IMR-90 (cell line): ENCODE measurements at regions not wholly inside any gene's neighbourhood (a gene's known extent, or its start where the extent isn't known, plus 50 kb on each side); places are given as distances from the start of the nearest gene placed in this dataset.
"Not testable (repeated sequence)": the region's sequence is repeated elsewhere in the genome, so short reads cannot be mapped to it uniquely, and the experiment has no call there.

Experiments
- ATAC-seq: fragments of 200-7000 bp; cut with Tn5 transposase; 2 replicates; pipeline ENCODE4 v1.9.1; 2020; ENCODE audit warnings: low read depth, mild to moderate bottlenecking, moderate library complexity
- BruUV-seq: library from RNA; stranded (reverse); fragments of 400-500 nt; replicated peaks from 2 replicates; lab custom pipeline; 2021; lab: Mats Ljungman, UMichigan
- CTCF ChIA-PET: fragments of 300-600 bp; formaldehyde crosslinking; extraction: SDS; loops from one replicate; lab custom pipeline; 2021; ENCODE audit warnings: antibody characterized with exemption; lab: Yijun Ruan, JAX
- POLR2A ChIA-PET: fragments of 300-600 bp; sonication (Branson Sonifier 250); formaldehyde crosslinking; loops from one replicate; lab custom pipeline; 2022; ENCODE audit warnings: antibody characterized with exemption; ENCODE audit not compliant: unreplicated experiment; lab: Charles Lee
- DNase-seq: peaks from one replicate; pipeline ENCODE4 v3.0.0; 2013
- H2AFZ ChIP-seq: replicated peaks from 2 replicates; pipeline ENCODE3; 2013; ENCODE audit warnings: low read length, mild to moderate bottlenecking; ENCODE audit not compliant: poor library complexity
- H2AK5ac ChIP-seq: 2 replicates; pipeline ENCODE4 v1.6.1; 2013; ENCODE audit warnings: low read depth, low read length, inconsistent platforms
- H2AK9ac ChIP-seq: replicated peaks from 2 replicates; pipeline ENCODE3; 2013; ENCODE audit warnings: mild to moderate bottlenecking, low read depth, low read length, moderate library complexity; ENCODE audit not compliant: poor library complexity
- H2BK120ac ChIP-seq: 2 replicates; pipeline ENCODE4 v1.6.1; 2013; ENCODE audit warnings: low read depth, low read length, inconsistent platforms
- H2BK15ac ChIP-seq: 3 replicates; pipeline ENCODE4 v1.6.1; 2013; ENCODE audit warnings: low read depth, low read length, inconsistent platforms
- H2BK20ac ChIP-seq: 2 replicates; pipeline ENCODE4 v1.6.1; 2013; ENCODE audit warnings: low read depth, mild to moderate bottlenecking, inconsistent platforms, low read length, moderate library complexity
- H2BK5ac ChIP-seq: 2 replicates; pipeline ENCODE4 v1.6.1; 2013; ENCODE audit warnings: mild to moderate bottlenecking, low read depth, low read length, inconsistent platforms; ENCODE audit not compliant: poor library complexity, severe bottlenecking
- H3K14ac ChIP-seq: replicated peaks from 2 replicates; pipeline ENCODE4 v1.6.1; 2013; ENCODE audit warnings: low read depth, low read length, inconsistent platforms
- H3K18ac ChIP-seq: 2 replicates; pipeline ENCODE4 v1.6.1; 2013; ENCODE audit warnings: low read depth, low read length, control low read depth
- H3K23ac ChIP-seq: 2 replicates; pipeline ENCODE4 v1.6.1; 2013; ENCODE audit warnings: low read depth, low read length, inconsistent platforms
- H3K27ac ChIP-seq: 2 replicates; pipeline ENCODE4 v1.5.1; 2013; ENCODE audit warnings: mild to moderate bottlenecking, control low read depth, low read length; ENCODE audit not compliant: insufficient read depth
- H3K27me3 ChIP-seq: 2 replicates; pipeline ENCODE4 v1.6.1; 2013; ENCODE audit warnings: low read length; ENCODE audit not compliant: control insufficient read depth, insufficient read depth
- H3K36me3 ChIP-seq: 2 replicates; pipeline ENCODE4 v1.6.1; 2013; ENCODE audit warnings: low read length, mixed read lengths; ENCODE audit not compliant: control insufficient read depth, insufficient read depth
- H3K4ac ChIP-seq: 2 replicates; pipeline ENCODE4 v1.6.1; 2013; ENCODE audit warnings: low read depth, low read length, inconsistent platforms
- H3K4me1 ChIP-seq: 2 replicates; pipeline ENCODE4 v1.6.1; 2013; ENCODE audit warnings: low read length, mixed read lengths; ENCODE audit not compliant: control insufficient read depth, insufficient read depth
- H3K4me2 ChIP-seq: 2 replicates; pipeline ENCODE4 v1.6.1; 2013; ENCODE audit warnings: low read depth, mild to moderate bottlenecking, control low read depth, low read length, moderate library complexity
- H3K4me3 ChIP-seq: 2 replicates; pipeline ENCODE4 v1.5.1; 2013; ENCODE audit warnings: low read depth, mild to moderate bottlenecking, control low read depth, low read length, moderate library complexity; ENCODE audit not compliant: insufficient read depth
- H3K56ac ChIP-seq: 2 replicates; pipeline ENCODE4 v1.6.1; 2013; ENCODE audit warnings: low read length, inconsistent platforms; ENCODE audit not compliant: insufficient read depth; ENCODE audit errors: extremely low read depth
- H3K79me1 ChIP-seq, 2 experiments: 2 replicates each; pipeline ENCODE4 v1.6.1; 2013; ENCODE audit warnings: low read length in 2 of 2, inconsistent platforms in 1 of 2, low read depth in 1 of 2
- H3K9ac ChIP-seq: 2 replicates; pipeline ENCODE4 v1.6.1; 2013; ENCODE audit warnings: low read depth, low read length, control low read depth
- H3K9me1 ChIP-seq: 2 replicates; pipeline ENCODE4 v1.6.1; 2013; ENCODE audit warnings: low read length, inconsistent platforms; ENCODE audit not compliant: insufficient read depth
- H3K9me3 ChIP-seq: 2 replicates; pipeline ENCODE4 v1.6.1; 2013; ENCODE audit warnings: low read length; ENCODE audit not compliant: control insufficient read depth, insufficient read depth
- H4K20me1 ChIP-seq: 2 replicates; pipeline ENCODE4 v1.6.1; 2013; ENCODE audit warnings: low read length, inconsistent platforms; ENCODE audit not compliant: insufficient read depth
- H4K5ac ChIP-seq: 2 replicates; pipeline ENCODE4 v1.6.1; 2013; ENCODE audit warnings: mild to moderate bottlenecking, low read depth, low read length, control low read depth
- H4K8ac ChIP-seq, 2 experiments: 2 replicates each; pipeline ENCODE4 v1.6.1; 2013; ENCODE audit warnings: low read depth in 2 of 2, low read length in 2 of 2, control low read depth in 1 of 2, inconsistent platforms in 1 of 2
- H4K91ac ChIP-seq: 2 replicates; pipeline ENCODE4 v1.6.1; 2013; ENCODE audit warnings: low read depth, low read length, inconsistent platforms; ENCODE audit not compliant: insufficient read depth
- WGBS, 2 experiments: methylation state at CpG; one replicate each; pipeline versions ENCODE4 v1.1.5 to v1.1.7; 2013; ENCODE audit warnings: missing lambda C conversion rate in 2 of 2; ENCODE audit not compliant: insufficient read length in 1 of 2; ENCODE audit errors: extremely low coverage in 2 of 2; 5-methylcytosine and 5-hydroxymethylcytosine counted together
- dilution Hi-C: fragments of 300-500 bp; cut with HindIII; formaldehyde crosslinking; loops from one replicate; pipeline ENCODE4 v1.14.3; 2018; ENCODE audit warnings: low sequenced_read_pairs; ENCODE audit not compliant: unreplicated experiment
- in situ Hi-C: fragments of 300-500 bp; cut with MboI; formaldehyde crosslinking; loops from 3 replicates; pipeline ENCODE4 v1.14.3; 2019; ENCODE audit warnings: low sequenced_read_pairs, inconsistent platforms, mixed read lengths
- intact Hi-C: fragments of 100-400 bp; cut with micrococcal nuclease; formaldehyde crosslinking; loops from 2 replicates; pipeline ENCODE4 v1.10.0; 2022

- H4K20me1 ChIP-seq, H3K4me3 ChIP-seq, H2BK120ac ChIP-seq, H3K4ac ChIP-seq, H3K9me1 ChIP-seq, H3K4me1 ChIP-seq, H2BK20ac ChIP-seq, H4K8ac ChIP-seq, H2AK5ac ChIP-seq, H3K4me2 ChIP-seq, H2BK15ac ChIP-seq, H2AFZ ChIP-seq, POLR2A ChIA-PET, DNase-seq, H3K9me3 ChIP-seq, H4K5ac ChIP-seq, H3K23ac ChIP-seq, H3K27me3 ChIP-seq, dilution Hi-C loops, H2AK9ac ChIP-seq, H3K36me3 ChIP-seq, H3K27ac ChIP-seq, H2BK5ac ChIP-seq, H3K18ac ChIP-seq, H3K14ac ChIP-seq, H3K56ac ChIP-seq, BruUV-seq, H3K9ac ChIP-seq, intact Hi-C loops, CTCF ChIA-PET, ATAC-seq, H4K91ac ChIP-seq, in situ Hi-C loops, H3K79me1 ChIP-seq: not testable (repeated sequence)
- WGBS, 2 experiments = no CpG with 5 or more reads among the region's 30 CpGs
These were observed 56.6 kb upstream of the ZNF678 start for GRCh38 chr1:227506490-227507393.

- H3K14ac ChIP-seq, H3K9me3 ChIP-seq, H3K23ac ChIP-seq, H4K91ac ChIP-seq, H2BK20ac ChIP-seq, H2BK120ac ChIP-seq, H4K8ac ChIP-seq, H2AFZ ChIP-seq, H3K4ac ChIP-seq, H3K56ac ChIP-seq, H2AK9ac ChIP-seq, POLR2A ChIA-PET, intact Hi-C loops, CTCF ChIA-PET, H3K9me1 ChIP-seq, ATAC-seq, H3K27ac ChIP-seq, H3K36me3 ChIP-seq, H4K5ac ChIP-seq, H3K4me2 ChIP-seq, H2AK5ac ChIP-seq, H4K20me1 ChIP-seq, DNase-seq, H3K4me1 ChIP-seq, H3K79me1 ChIP-seq, BruUV-seq, H3K9ac ChIP-seq, H2BK15ac ChIP-seq, dilution Hi-C loops, H3K4me3 ChIP-seq, H2BK5ac ChIP-seq, H3K27me3 ChIP-seq, H3K18ac ChIP-seq: not testable (repeated sequence)
- in situ Hi-C loops = loop anchor here (25.0 kb wide), 1 partner anchor 441 kb away; the partner anchor contains the start of gene WNT9A
- no CpG with 5 or more reads among the region's 5 CpGs for WGBS, 2 experiments
These were observed 67.3 kb upstream of the ZNF678 start for GRCh38 chr1:227496045-227496444.
